ENCODE measurements at regions not wholly inside any gene's neighbourhood (a gene's known extent, or its start where the extent isn't known, plus 50 kb on each side); places are given as distances from the start of the nearest gene placed in this dataset.

GRCh38 chr14:86050072-86050683 lies 520.2 kb downstream of the FLRT2 start:
- Histone ChIP-seq H3K9me3 (replicated peaks; ENCODE audit: insufficient read depth, low read length) (no peaks in the 10 kb centered on the region), H3K79me2 (ENCODE audit: low read length) (no peaks in the 10 kb centered on the region), H3K9me2 (replicated peaks; ENCODE audit: insufficient read depth, low read length) (no peaks in the 10 kb centered on the region), H3K4me1 (ENCODE audit: low read length) (peaks cover 11% of the 10 kb centered on the region; the same call in 1 of the 2 replicates), H3K4me3 (ENCODE audit: low read length) (no peak overlapping the region), H3K4me2 (ENCODE audit: low read depth, low read length) (peak overlapping the region; percentile 27), H3K9ac (ENCODE audit: low read length) (no peak overlapping the region), H4K20me1 (ENCODE audit: insufficient read depth, low read length) (no peaks in the 10 kb centered on the region), H3K36me3 (replicated peaks; ENCODE audit: insufficient read depth, low read length) (no peaks in the 10 kb centered on the region), H3K27me3 (replicated peaks; ENCODE audit: insufficient read depth, low read length) (no peaks in the 10 kb centered on the region), H3F3A (ENCODE audit: insufficient read depth, low read length) (no peaks in the 10 kb centered on the region), H2AFZ (ENCODE audit: low read length) (no peak overlapping the region), H3K27ac (ENCODE audit: low read length) (no peak overlapping the region)
- peak; percentile 78 for DNase-seq
- TF ChIP-seq EZH2phosphoT487 (IDR thresholded peaks at IDR 0.05; ENCODE audit: low read length) (no peak), CTCF (IDR thresholded peaks at IDR 0.05; ENCODE audit: low read length) (no peak), EZH2 (optimal IDR thresholded peaks at IDR 0.05; ENCODE audit: low read depth, low read length) (no peak)

DNA sequence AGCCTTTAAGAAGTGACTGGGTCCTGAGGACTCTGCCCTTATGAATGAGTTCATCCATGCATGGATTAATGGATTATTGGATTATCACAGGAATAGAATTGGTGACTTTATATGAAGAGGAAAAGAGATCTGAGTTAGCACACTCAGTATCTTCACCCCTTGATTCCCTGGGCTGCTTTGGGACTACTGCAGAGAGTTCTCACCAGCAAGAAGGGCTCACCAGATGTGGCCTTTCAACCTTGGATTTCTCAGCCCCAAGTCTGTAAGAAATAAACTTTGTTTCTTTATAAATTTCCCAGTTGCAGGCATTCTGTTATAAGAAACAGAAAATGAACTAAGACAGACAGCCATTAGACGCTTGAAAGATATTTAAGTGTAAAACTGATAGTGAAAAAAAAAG lies 509.2 kb downstream of the FLRT2 start:
- Histone ChIP-seq H3K4me1 (ENCODE audit: low read length) (no peaks in the 10 kb centered on the region), H3K4me2 (ENCODE audit: low read depth, low read length) (no peak overlapping the region), H3K9ac (ENCODE audit: low read length) (no peak overlapping the region), H3K4me3 (ENCODE audit: low read length) (no peak overlapping the region), H4K20me1 (ENCODE audit: insufficient read depth, low read length) (no peaks in the 10 kb centered on the region), H3F3A (ENCODE audit: insufficient read depth, low read length) (no peaks in the 10 kb centered on the region), H3K79me2 (ENCODE audit: low read length) (no peaks in the 10 kb centered on the region), H3K9me2 (replicated peaks; ENCODE audit: insufficient read depth, low read length) (no peaks in the 10 kb centered on the region), H3K27me3 (replicated peaks; ENCODE audit: insufficient read depth, low read length) (no peaks in the 10 kb centered on the region), H3K36me3 (replicated peaks; ENCODE audit: insufficient read depth, low read length) (no peaks in the 10 kb centered on the region), H2AFZ (ENCODE audit: low read length) (no peak overlapping the region), H3K9me3 (replicated peaks; ENCODE audit: insufficient read depth, low read length) (no peaks in the 10 kb centered on the region), H3K27ac (ENCODE audit: low read length) (no peak overlapping the region)
- TF ChIP-seq CTCF (IDR thresholded peaks at IDR 0.05; ENCODE audit: low read length) (no peak), EZH2 (optimal IDR thresholded peaks at IDR 0.05; ENCODE audit: low read depth, low read length) (no peak), EZH2phosphoT487 (IDR thresholded peaks at IDR 0.05; ENCODE audit: low read length) (no peak)
- DNase-seq = no peak

- Histone ChIP-seq H3K4me1 (ENCODE audit: low read length) (no peaks in the 10 kb centered on the region), H3K9me2 (replicated peaks; ENCODE audit: insufficient read depth, low read length) (no peaks in the 10 kb centered on the region), H3K4me3 (ENCODE audit: low read length) (no peak overlapping the region), H2AFZ (ENCODE audit: low read length) (no peak overlapping the region), H3K79me2 (ENCODE audit: low read length) (no peaks in the 10 kb centered on the region), H3K4me2 (ENCODE audit: low read depth, low read length) (no peak overlapping the region), H3F3A (ENCODE audit: insufficient read depth, low read length) (no peaks in the 10 kb centered on the region), H3K27me3 (replicated peaks; ENCODE audit: insufficient read depth, low read length) (no peaks in the 10 kb centered on the region), H3K9ac (ENCODE audit: low read length) (no peak overlapping the region), H3K36me3 (replicated peaks; ENCODE audit: insufficient read depth, low read length) (no peaks in the 10 kb centered on the region), H3K27ac (ENCODE audit: low read length) (no peak overlapping the region), H4K20me1 (ENCODE audit: insufficient read depth, low read length) (no peaks in the 10 kb centered on the region), H3K9me3 (replicated peaks; ENCODE audit: insufficient read depth, low read length) (no peaks in the 10 kb centered on the region)
- TF ChIP-seq CTCF (IDR thresholded peaks at IDR 0.05; ENCODE audit: low read length) = peak; percentile 59
- no peak for TF ChIP-seq EZH2phosphoT487 (IDR thresholded peaks at IDR 0.05; ENCODE audit: low read length)
- DNase-seq = peak; percentile 31
Observed at GRCh38 chr14:86038387-86039042, 508.6 kb downstream of the FLRT2 start.
